Nephron progenitor cell (in vitro differentiated cells): ENCODE measurements at regions not wholly inside any gene's neighbourhood (a gene's known extent, or its start where the extent isn't known, plus 50 kb on each side); places are given as distances from the start of the nearest gene placed in this dataset.
"Not testable (repeated sequence)": the region's sequence is repeated elsewhere in the genome, so short reads cannot be mapped to it uniquely, and the experiment has no call there.

ENCODE experiments used
- DNase-seq: peaks from one replicate; pipeline ENCODE4 v3.0.0; 2021
- H3K27ac Mint-ChIP-seq: 2 replicates; pipeline ENCODE4 v1.8.0; 2021; ENCODE audit warnings: mild to moderate bottlenecking, moderate library complexity, mixed read lengths
- H3K27me3 Mint-ChIP-seq: 2 replicates; pipeline ENCODE4 v1.8.0; 2021; ENCODE audit warnings: mild to moderate bottlenecking, low read depth, mixed read lengths; ENCODE audit not compliant: poor library complexity
- H3K36me3 Mint-ChIP-seq: 2 replicates; pipeline ENCODE4 v1.8.0; 2021; ENCODE audit warnings: low read depth, mixed read lengths
- H3K4me1 Mint-ChIP-seq: 2 replicates; pipeline ENCODE4 v1.8.0; 2021; ENCODE audit warnings: mixed read lengths
- H3K4me3 Mint-ChIP-seq: 2 replicates; pipeline ENCODE4 v1.8.0; 2021; ENCODE audit warnings: mild to moderate bottlenecking, moderate library complexity, mixed read lengths
- H3K9me3 Mint-ChIP-seq: 2 replicates; pipeline ENCODE4 v1.8.0; 2021; ENCODE audit warnings: mild to moderate bottlenecking, moderate library complexity, mixed read lengths
- CTCF ChIP-seq: fragments of 200-600 bp; sonication (generic); IDR thresholded peaks from 2 replicates; pipeline ENCODE4 v1.5.0; 2021; ENCODE audit warnings: antibody characterized with exemption

DNA sequence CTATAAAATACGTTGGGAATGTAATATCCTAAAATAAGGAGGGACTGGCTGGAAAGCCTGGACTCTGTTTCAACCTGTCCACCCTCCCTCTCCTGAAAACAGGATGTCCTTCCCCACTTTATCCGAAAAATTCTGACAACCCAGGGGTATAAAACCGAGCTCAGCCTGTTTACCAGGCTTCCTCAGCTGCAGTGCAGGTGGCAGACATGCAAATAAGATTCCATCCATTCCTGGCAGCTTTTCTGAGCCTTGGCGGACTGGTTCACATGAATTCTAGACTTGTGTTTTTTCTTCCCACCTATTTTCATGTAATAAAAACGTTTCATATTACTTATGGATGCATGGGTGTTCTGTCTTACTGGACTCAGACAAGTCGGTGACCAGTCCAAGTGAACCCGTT is 479.3 kb downstream of the KCNJ18 start:
- TF ChIP-seq CTCF: no peak
- Mint-ChIP-seq H3K27me3 (no peaks in the 10 kb centered on the region), H3K4me1 (no peaks in the 10 kb centered on the region), H3K36me3 (no peaks in the 10 kb centered on the region), H3K27ac (no peak overlapping the region), H3K9me3 (peaks cover 24% of the 10 kb centered on the region), H3K4me3 (no peak overlapping the region)
- no peak for DNase-seq

GRCh38 chr17:22193113-22193512 is 500.8 kb downstream of the KCNJ18 start:
- H3K4me3 Mint-ChIP-seq: no peak overlapping the region
- H3K27ac Mint-ChIP-seq: no peak overlapping the region
- no peaks in the 10 kb centered on the region for H3K36me3 Mint-ChIP-seq
- no peaks in the 10 kb centered on the region for H3K4me1 Mint-ChIP-seq
- no peak for DNase-seq
- H3K27me3 Mint-ChIP-seq: peaks cover 5% of the 10 kb centered on the region
- TF ChIP-seq CTCF: no peak
- H3K9me3 Mint-ChIP-seq: peaks cover 17% of the 10 kb centered on the region

DNA sequence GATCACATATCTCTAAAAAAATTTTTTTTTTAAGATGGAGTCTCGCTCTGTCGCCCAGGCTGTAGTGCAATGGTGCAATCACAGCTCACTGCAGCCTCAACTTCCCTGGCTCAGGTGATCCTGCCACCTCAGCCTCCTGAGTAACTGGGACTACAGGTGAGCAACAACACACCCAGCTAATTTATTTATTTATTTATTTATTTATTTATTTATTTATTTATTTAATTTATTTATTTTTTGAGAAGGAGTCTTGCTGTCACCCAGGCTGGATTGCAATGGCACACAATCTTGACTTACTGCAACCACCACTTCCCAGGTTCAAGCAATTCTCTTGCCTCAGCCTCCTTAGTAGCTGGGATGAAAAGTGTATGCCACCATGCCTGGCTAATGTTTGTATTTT is 507.9 kb downstream of the KCNJ18 start:
- H3K9me3 Mint-ChIP-seq: peaks cover 62% of the 10 kb centered on the region
- not testable (repeated sequence) for H3K4me3 Mint-ChIP-seq, H3K36me3 Mint-ChIP-seq, DNase-seq, H3K27me3 Mint-ChIP-seq, H3K27ac Mint-ChIP-seq, H3K4me1 Mint-ChIP-seq

- peaks cover 3% of the 10 kb centered on the region for H3K27me3 Mint-ChIP-seq
- no peak for TF ChIP-seq CTCF
- H3K4me1 Mint-ChIP-seq: no peaks in the 10 kb centered on the region
- peaks cover 65% of the 10 kb centered on the region for H3K9me3 Mint-ChIP-seq
- no peak for DNase-seq
- no peaks in the 10 kb centered on the region for H3K36me3 Mint-ChIP-seq
- no peak overlapping the region for H3K4me3 Mint-ChIP-seq
- H3K27ac Mint-ChIP-seq: no peak overlapping the region
Observed at GRCh38 chr17:22202702-22203101, 510.4 kb downstream of the KCNJ18 start.

GRCh38 chr17:22203208-22203715 is 510.9 kb downstream of the KCNJ18 start:
- peaks cover 63% of the 10 kb centered on the region for H3K9me3 Mint-ChIP-seq

DNA sequence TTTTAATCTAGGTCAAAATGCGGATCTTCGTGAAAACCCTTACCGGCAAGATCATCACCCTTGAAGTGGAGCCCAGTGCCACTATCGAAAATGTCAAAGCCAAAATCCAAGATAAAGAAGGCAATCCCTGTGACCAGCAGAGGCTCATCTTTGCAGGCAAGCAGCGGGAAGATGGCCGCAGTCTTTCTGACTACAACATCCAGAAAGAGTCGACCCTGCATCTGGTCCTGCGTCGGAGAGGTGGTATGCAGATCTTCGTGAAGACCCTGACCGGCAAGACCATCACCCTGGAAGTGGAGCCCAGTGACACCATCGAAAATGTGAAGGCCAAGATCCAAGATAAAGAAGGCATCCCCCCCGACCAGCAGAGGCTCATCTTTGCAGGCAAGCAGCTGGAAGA is 511.8 kb downstream of the KCNJ18 start:
- not testable (repeated sequence) for DNase-seq, H3K27ac Mint-ChIP-seq, H3K4me3 Mint-ChIP-seq, H3K36me3 Mint-ChIP-seq, H3K4me1 Mint-ChIP-seq, H3K27me3 Mint-ChIP-seq
- peaks cover 68% of the 10 kb centered on the region for H3K9me3 Mint-ChIP-seq

More at GRCh38 chr17:22203208-22203715, 510.9 kb downstream of the KCNJ18 start:
- H3K27ac Mint-ChIP-seq: no peak overlapping the region
- no peaks in the 10 kb centered on the region for H3K36me3 Mint-ChIP-seq
- H3K4me3 Mint-ChIP-seq: no peak overlapping the region
- peaks cover 3% of the 10 kb centered on the region for H3K27me3 Mint-ChIP-seq
- TF ChIP-seq CTCF: no peak
- DNase-seq: no peak
- H3K4me1 Mint-ChIP-seq: no peaks in the 10 kb centered on the region

GRCh38 chr17:22210212-22210611 is 517.9 kb downstream of the KCNJ18 start:
- H3K9me3 Mint-ChIP-seq: peaks cover 67% of the 10 kb centered on the region

DNA sequence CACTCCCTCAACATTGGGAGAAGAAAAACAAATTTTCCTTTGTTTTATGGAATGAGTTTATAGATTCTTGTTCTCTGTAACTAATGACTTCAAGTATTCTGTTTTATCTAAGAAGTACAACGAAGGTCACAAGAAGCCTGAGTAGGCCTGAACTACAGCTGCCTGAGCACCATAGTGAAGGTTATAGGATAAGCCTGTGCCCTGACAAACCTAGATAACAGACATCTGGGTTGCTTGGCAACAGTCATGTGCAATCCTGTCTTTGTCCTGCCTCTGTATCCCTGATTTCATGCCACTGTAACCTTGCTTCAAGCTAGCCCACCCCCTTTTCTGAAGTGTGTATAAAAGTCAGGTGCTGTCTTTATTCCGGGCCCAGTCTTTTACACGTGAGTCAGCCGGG is 520.8 kb downstream of the KCNJ18 start:
- H3K36me3 Mint-ChIP-seq, H3K27me3 Mint-ChIP-seq, DNase-seq, H3K4me3 Mint-ChIP-seq, H3K27ac Mint-ChIP-seq, H3K4me1 Mint-ChIP-seq: not testable (repeated sequence)
- peaks cover 70% of the 10 kb centered on the region for H3K9me3 Mint-ChIP-seq

More at GRCh38 chr17:22210212-22210611, 517.9 kb downstream of the KCNJ18 start:
- not testable (repeated sequence) for H3K27me3 Mint-ChIP-seq, DNase-seq, H3K4me3 Mint-ChIP-seq, H3K36me3 Mint-ChIP-seq, H3K4me1 Mint-ChIP-seq, H3K27ac Mint-ChIP-seq
